ELR (cell line): ENCODE measurements at regions not wholly inside any gene's neighbourhood (a gene's known extent, or its start where the extent isn't known, plus 50 kb on each side); places are given as distances from the start of the nearest gene placed in this dataset.

ENCODE experiments used
- DNase-seq: peaks from one replicate; pipeline ENCODE4 v3.0.0-alpha.2; 2015; ENCODE audit warnings: low read depth

- no peak for DNase-seq
Observed at GRCh38 chr13:74485757-74486156, 351.6 kb upstream of the KLF12 start.

GRCh38 chr13:74479124-74479523 is 344.9 kb upstream of the KLF12 start:
- no peak for DNase-seq

GRCh38 chr13:74476788-74477187 is 342.6 kb upstream of the KLF12 start:
- DNase-seq, result no peak

- no peak for DNase-seq
Observed at GRCh38 chr13:74476365-74476764, 342.2 kb upstream of the KLF12 start.

- no peak for DNase-seq
Observed at GRCh38 chr13:74466864-74467263, 332.7 kb upstream of the KLF12 start.

GRCh38 chr13:74466020-74466419 is 331.8 kb upstream of the KLF12 start:
- DNase-seq, result no peak

GRCh38 chr13:74465271-74465670 is 331.1 kb upstream of the KLF12 start:
- no peak for DNase-seq

- no peak for DNase-seq
Observed at GRCh38 chr13:74464670-74465069, 330.5 kb upstream of the KLF12 start.

- no peak for DNase-seq
Observed at GRCh38 chr13:74461011-74461410, 326.8 kb upstream of the KLF12 start.

GRCh38 chr13:74452881-74453280 is 318.7 kb upstream of the KLF12 start:
- DNase-seq, result no peak

- no peak for DNase-seq
Observed at GRCh38 chr13:74452176-74452575, 318.0 kb upstream of the KLF12 start.

GRCh38 chr13:74450964-74451363 is 316.8 kb upstream of the KLF12 start:
- DNase-seq, result peak; percentile 19

GRCh38 chr13:74450525-74450845 is 316.3 kb upstream of the KLF12 start:
- no peak for DNase-seq

- DNase-seq, result no peak
Observed at GRCh38 chr13:74449811-74450524, 315.8 kb upstream of the KLF12 start.

GRCh38 chr13:74444864-74445479 is 310.8 kb upstream of the KLF12 start:
- peak; percentile 70 for DNase-seq

GRCh38 chr13:74444161-74444571 is 310.0 kb upstream of the KLF12 start:
- peak; percentile 87 for DNase-seq

GRCh38 chr13:74443631-74444030 is 309.4 kb upstream of the KLF12 start:
- peak; percentile 90 for DNase-seq

- no peak for DNase-seq
Observed at GRCh38 chr13:74442751-74443150, 308.5 kb upstream of the KLF12 start.

- no peak for DNase-seq
Observed at GRCh38 chr13:74438901-74439300, 304.7 kb upstream of the KLF12 start.

- DNase-seq, result no peak
Observed at GRCh38 chr13:74434782-74435181, 300.6 kb upstream of the KLF12 start.

GRCh38 chr13:74424455-74424854 is 290.3 kb upstream of the KLF12 start:
- no peak for DNase-seq

GRCh38 chr13:74423434-74423833 is 289.2 kb upstream of the KLF12 start:
- DNase-seq, result peak; percentile 4

- DNase-seq, result no peak
Observed at GRCh38 chr13:74414458-74414857, 280.3 kb upstream of the KLF12 start.

GRCh38 chr13:74413482-74413881 is 279.3 kb upstream of the KLF12 start:
- DNase-seq, result no peak
